ENCODE measurements at regions not wholly inside any gene's neighbourhood (a gene's known extent, or its start where the extent isn't known, plus 50 kb on each side); places are given as distances from the start of the nearest gene placed in this dataset.

GRCh38 chr2:196277002-196277401, 105.6 kb upstream of the STK17B start:
- Histone ChIP-seq H3K27me3 (ENCODE audit: low read depth) (no peaks in the 10 kb centered on the region), H3K4me1 (no peaks in the 10 kb centered on the region), H3K9me3 (no peaks in the 10 kb centered on the region), H3K4me3 (no peak overlapping the region), H3K36me3 (replicated peaks) (no peaks in the 10 kb centered on the region)
- DNase-seq (ENCODE audit: low spot score in 2 of 2), result no peak
- in situ Hi-C loops (cut with MboI; ENCODE audit: low sequenced_read_pairs), result loop anchor here (10.0 kb wide), 1 partner anchor 142 kb away; no protein-coding TSS in a partner anchor

DNA sequence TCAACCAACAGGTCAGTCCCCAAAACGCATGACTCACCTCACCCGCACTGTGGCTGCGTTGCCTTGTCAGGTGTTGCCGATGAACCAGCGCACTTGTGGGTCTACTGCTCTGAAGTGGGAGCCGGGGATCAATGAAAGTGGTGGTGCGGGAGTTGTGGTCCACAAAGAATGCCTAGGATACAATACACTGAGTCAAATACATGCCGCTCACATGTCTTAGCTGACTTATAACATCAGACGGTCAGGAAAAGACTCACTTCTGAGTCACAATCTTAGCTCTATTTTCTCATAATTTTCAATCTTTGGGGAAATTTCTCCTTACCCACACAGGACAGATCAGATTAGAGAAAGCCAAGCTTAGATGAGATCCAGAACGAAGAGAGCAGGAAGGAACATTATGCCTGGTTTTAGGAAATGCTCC, 107.1 kb upstream of the STK17B start:
- in situ Hi-C loops (cut with MboI; ENCODE audit: low sequenced_read_pairs), result loop anchor here (10.0 kb wide), 1 partner anchor 144 kb away; no protein-coding TSS in a partner anchor

GRCh38 chr2:196279541-196279940, 108.2 kb upstream of the STK17B start:
- Histone ChIP-seq H3K4me3 (no peak overlapping the region), H3K4me1 (no peaks in the 10 kb centered on the region), H3K27me3 (ENCODE audit: low read depth) (no peaks in the 10 kb centered on the region), H3K36me3 (replicated peaks) (no peaks in the 10 kb centered on the region), H3K9me3 (no peaks in the 10 kb centered on the region)
- in situ Hi-C loops (cut with MboI; ENCODE audit: low sequenced_read_pairs), result loop anchor here (10.0 kb wide), 1 partner anchor 145 kb away; no protein-coding TSS in a partner anchor
- DNase-seq (ENCODE audit: low spot score in 2 of 2), result no peak

More for the DNA sequence above, 107.1 kb upstream of the STK17B start:
- Histone ChIP-seq H3K9me3 (no peaks in the 10 kb centered on the region), H3K4me3 (no peak overlapping the region), H3K36me3 (replicated peaks) (no peaks in the 10 kb centered on the region), H3K27me3 (ENCODE audit: low read depth) (no peaks in the 10 kb centered on the region), H3K4me1 (no peaks in the 10 kb centered on the region)
- no peak for DNase-seq (ENCODE audit: low spot score in 2 of 2)

GRCh38 chr2:196284144-196284844, 112.9 kb upstream of the STK17B start:
- no peaks in the 10 kb centered on the region for H3K27me3 ChIP-seq (ENCODE audit: low read depth)
- no peaks in the 10 kb centered on the region for H3K36me3 ChIP-seq (replicated peaks)
- no peaks in the 10 kb centered on the region for H3K4me1 ChIP-seq
- no peaks in the 10 kb centered on the region for H3K9me3 ChIP-seq
- DNase-seq (ENCODE audit: low spot score in 2 of 2), result no peak
- H3K4me3 ChIP-seq, result no peak overlapping the region
- in situ Hi-C loops (cut with MboI; ENCODE audit: low sequenced_read_pairs), result no loop called here

DNA sequence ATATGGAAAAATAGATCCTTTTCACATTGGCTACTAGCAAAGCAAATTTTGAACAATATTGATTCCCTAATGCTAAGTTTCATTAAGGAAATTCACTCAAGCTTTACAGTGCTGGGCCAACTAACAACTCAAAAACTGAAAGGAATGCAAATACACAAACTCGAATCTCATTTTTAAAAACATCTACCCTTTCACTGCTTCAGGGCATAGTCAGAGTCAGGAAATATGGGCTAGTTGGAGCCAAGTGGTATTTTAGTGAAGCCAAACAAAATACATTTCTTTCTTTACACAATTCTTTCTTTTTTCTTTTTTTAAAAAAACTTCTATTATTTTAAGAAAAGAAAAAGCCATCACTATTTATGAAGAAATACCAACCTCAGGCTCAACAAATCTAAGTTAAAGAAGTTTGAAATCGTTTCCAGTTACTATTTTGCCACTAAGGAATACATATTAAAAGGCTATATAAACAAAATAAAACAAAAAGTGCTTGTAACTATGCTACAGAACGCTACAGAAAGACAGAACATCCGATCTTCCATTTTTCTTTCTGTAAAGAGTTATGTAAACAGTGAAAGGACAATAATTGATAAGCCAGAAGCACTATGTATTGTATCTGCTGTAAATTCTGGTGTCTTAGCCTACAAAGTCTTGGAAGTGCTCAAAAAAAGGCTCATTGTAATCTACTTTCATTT, 113.6 kb upstream of the STK17B start:
- no peak overlapping the region for H3K4me3 ChIP-seq

GRCh38 chr2:196286821-196287220, 115.4 kb upstream of the STK17B start:
- Histone ChIP-seq H3K4me1 (no peaks in the 10 kb centered on the region), H3K9me3 (no peaks in the 10 kb centered on the region), H3K4me3 (no peak overlapping the region), H3K36me3 (replicated peaks) (no peaks in the 10 kb centered on the region), H3K27me3 (ENCODE audit: low read depth) (no peaks in the 10 kb centered on the region)
- no peak for DNase-seq (ENCODE audit: low spot score in 2 of 2)
- in situ Hi-C loops (cut with MboI; ENCODE audit: low sequenced_read_pairs), result no loop called here

More for the DNA sequence above, 113.6 kb upstream of the STK17B start:
- in situ Hi-C loops (cut with MboI; ENCODE audit: low sequenced_read_pairs), result no loop called here
- DNase-seq (ENCODE audit: low spot score in 2 of 2), result no peak
- Histone ChIP-seq H3K36me3 (replicated peaks) (no peaks in the 10 kb centered on the region), H3K4me1 (no peaks in the 10 kb centered on the region), H3K27me3 (ENCODE audit: low read depth) (no peaks in the 10 kb centered on the region), H3K9me3 (no peaks in the 10 kb centered on the region)

GRCh38 chr2:196287523-196287922, 116.1 kb upstream of the STK17B start:
- no peak overlapping the region for H3K4me3 ChIP-seq
- DNase-seq (ENCODE audit: low spot score in 2 of 2), result no peak
- no peaks in the 10 kb centered on the region for H3K9me3 ChIP-seq
- no peaks in the 10 kb centered on the region for H3K36me3 ChIP-seq (replicated peaks)
- H3K4me1 ChIP-seq, result no peaks in the 10 kb centered on the region
- in situ Hi-C loops (cut with MboI; ENCODE audit: low sequenced_read_pairs), result no loop called here
- H3K27me3 ChIP-seq (ENCODE audit: low read depth), result no peaks in the 10 kb centered on the region

- Histone ChIP-seq H3K27me3 (ENCODE audit: low read depth) (no peaks in the 10 kb centered on the region), H3K9me3 (no peaks in the 10 kb centered on the region), H3K4me3 (no peak overlapping the region), H3K4me1 (no peaks in the 10 kb centered on the region), H3K36me3 (replicated peaks) (no peaks in the 10 kb centered on the region)
- in situ Hi-C loops (cut with MboI; ENCODE audit: low sequenced_read_pairs), result no loop called here
- no peak for DNase-seq (ENCODE audit: low spot score in 2 of 2)
Measured at GRCh38 chr2:196288006-196288538, 116.7 kb upstream of the STK17B start.

- in situ Hi-C loops (cut with MboI; ENCODE audit: low sequenced_read_pairs), result no loop called here
- Histone ChIP-seq H3K4me1 (no peaks in the 10 kb centered on the region), H3K9me3 (no peaks in the 10 kb centered on the region), H3K27me3 (ENCODE audit: low read depth) (no peaks in the 10 kb centered on the region), H3K4me3 (no peak overlapping the region), H3K36me3 (replicated peaks) (no peaks in the 10 kb centered on the region)
- DNase-seq (ENCODE audit: low spot score in 2 of 2), result no peak
Measured at GRCh38 chr2:196289000-196289399, 117.6 kb upstream of the STK17B start.

- DNase-seq (ENCODE audit: low spot score in 2 of 2), result no peak
- in situ Hi-C loops (cut with MboI; ENCODE audit: low sequenced_read_pairs), result no loop called here
- no peaks in the 10 kb centered on the region for H3K27me3 ChIP-seq (ENCODE audit: low read depth)
- no peaks in the 10 kb centered on the region for H3K36me3 ChIP-seq (replicated peaks)
- H3K4me3 ChIP-seq, result no peak overlapping the region
- no peaks in the 10 kb centered on the region for H3K4me1 ChIP-seq
- H3K9me3 ChIP-seq, result no peaks in the 10 kb centered on the region
Measured at GRCh38 chr2:196290136-196290535, 118.8 kb upstream of the STK17B start.

DNA sequence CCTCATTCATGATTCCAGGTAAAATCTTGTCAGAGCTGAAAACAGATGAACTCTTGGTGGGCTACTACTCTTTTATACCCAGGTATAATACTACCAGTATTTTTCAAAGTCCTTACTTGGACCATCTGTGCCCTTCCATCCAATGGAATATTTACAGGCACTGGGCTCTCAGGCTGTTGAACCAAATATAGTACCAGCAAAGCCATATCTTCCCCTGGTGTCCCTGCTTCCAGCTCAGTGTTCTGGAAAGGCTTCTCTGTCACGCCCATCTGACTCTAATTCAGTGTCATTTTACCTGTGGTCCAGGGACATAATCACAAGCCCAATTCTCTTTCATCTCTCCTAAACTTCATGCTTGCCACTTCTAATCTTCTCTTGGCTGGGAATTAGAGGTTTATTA, 119.2 kb upstream of the STK17B start:
- no peak for DNase-seq (ENCODE audit: low spot score in 2 of 2)
- Histone ChIP-seq H3K4me3 (no peak overlapping the region), H3K4me1 (no peaks in the 10 kb centered on the region), H3K9me3 (no peaks in the 10 kb centered on the region), H3K27me3 (ENCODE audit: low read depth) (no peaks in the 10 kb centered on the region), H3K36me3 (replicated peaks) (no peaks in the 10 kb centered on the region)
- in situ Hi-C loops (cut with MboI; ENCODE audit: low sequenced_read_pairs), result no loop called here

DNA sequence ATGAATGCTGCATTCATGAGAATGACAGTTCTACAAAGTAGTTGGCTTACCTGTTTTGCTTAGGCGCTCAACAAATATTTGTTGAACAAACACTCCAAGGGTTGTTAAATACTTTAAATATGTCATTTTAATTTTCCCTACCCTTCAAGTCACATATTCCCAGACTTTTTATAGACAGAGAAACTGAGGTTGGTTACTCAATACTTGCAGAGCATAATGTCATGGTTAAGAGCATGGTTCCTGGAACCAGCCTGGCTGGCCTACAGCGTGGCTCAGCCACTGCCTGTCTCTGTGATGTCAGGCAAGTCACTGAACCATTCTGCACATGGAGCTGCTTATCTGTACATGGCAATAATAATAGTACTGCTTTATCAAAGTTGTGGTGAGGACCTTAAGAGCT, 120.0 kb upstream of the STK17B start:
- H3K27me3 ChIP-seq (ENCODE audit: low read depth), result no peaks in the 10 kb centered on the region
- no peak overlapping the region for H3K4me3 ChIP-seq
- no peak for DNase-seq (ENCODE audit: low spot score in 2 of 2)
- in situ Hi-C loops (cut with MboI; ENCODE audit: low sequenced_read_pairs), result no loop called here
- no peaks in the 10 kb centered on the region for H3K36me3 ChIP-seq (replicated peaks)
- H3K9me3 ChIP-seq, result no peaks in the 10 kb centered on the region
- no peaks in the 10 kb centered on the region for H3K4me1 ChIP-seq

- no peaks in the 10 kb centered on the region for H3K27me3 ChIP-seq (ENCODE audit: low read depth)
- H3K36me3 ChIP-seq (replicated peaks), result no peaks in the 10 kb centered on the region
- no peaks in the 10 kb centered on the region for H3K4me1 ChIP-seq
- no peaks in the 10 kb centered on the region for H3K9me3 ChIP-seq
- no peak for DNase-seq (ENCODE audit: low spot score in 2 of 2)
- in situ Hi-C loops (cut with MboI; ENCODE audit: low sequenced_read_pairs), result no loop called here
- H3K4me3 ChIP-seq, result no peak overlapping the region
Measured at GRCh38 chr2:196291873-196292800, 120.8 kb upstream of the STK17B start.

Measured in HAP-1 (cell line).